ENCODE measurements at regions not wholly inside any gene's neighbourhood (a gene's known extent, or its start where the extent isn't known, plus 50 kb on each side); places are given as distances from the start of the nearest gene placed in this dataset.
A peak's percentile ranks its signal among the peaks of the same experiment; 100 is the strongest.

DNA sequence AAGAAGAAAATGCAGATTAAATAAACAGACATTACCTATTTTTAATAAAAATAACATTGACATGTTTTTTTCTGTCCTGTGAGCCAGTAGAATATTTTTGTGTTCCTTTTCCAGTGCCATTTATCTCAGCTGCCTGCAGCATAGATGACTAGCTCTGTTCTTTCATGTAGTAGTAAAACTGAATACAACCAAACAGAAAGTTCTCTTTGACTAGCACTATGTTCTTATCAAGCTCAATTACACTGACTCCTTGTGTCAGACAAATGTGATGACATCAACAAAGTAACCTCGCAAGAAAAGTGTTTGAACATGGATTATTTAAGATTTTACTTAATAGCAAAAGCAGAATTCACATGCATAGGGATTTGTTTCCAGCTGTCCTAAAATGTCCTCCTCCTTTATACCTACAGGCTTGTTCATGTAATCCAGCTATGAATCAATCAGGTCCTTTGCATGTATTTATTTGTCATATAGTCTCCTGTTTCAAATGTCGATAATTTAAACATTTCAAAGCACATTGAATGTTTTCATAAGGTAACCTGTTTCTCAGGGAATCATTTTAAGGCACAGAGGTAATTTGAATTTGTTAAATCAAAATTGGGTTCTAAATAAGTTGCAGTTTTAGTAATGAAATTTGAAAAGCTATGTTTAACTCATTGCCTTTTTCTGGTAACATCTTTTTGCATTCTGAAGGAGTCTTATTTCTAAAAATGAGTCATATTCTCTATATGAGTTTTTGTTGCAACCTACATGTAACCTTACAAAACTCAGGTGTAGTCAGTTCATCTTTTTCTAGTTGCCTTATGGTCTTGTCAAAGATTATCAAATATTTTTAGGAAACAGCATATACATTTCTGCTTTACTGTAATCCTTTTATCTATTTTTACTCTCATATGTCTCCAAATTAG lies 215.3 kb upstream of the GULP1 start:
- no peak for DNase-seq

DNA sequence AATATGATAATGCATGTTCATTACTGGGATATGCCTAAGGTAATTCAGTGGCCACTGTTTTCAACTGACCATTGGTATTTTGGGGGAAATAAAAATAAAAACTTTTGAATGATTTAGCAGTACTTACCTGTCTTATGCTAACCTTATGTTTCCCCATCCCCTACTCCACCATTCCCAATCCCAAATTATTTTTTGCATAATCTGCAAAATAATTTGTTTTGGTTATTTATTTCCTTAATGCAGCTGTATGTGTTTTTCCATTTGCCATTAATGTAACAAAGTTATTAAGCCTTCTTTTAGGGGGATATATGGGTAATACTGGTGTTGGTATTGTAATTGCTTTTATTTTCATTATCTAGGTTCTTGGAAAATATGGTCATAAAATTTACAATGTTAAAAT lies 213.9 kb upstream of the GULP1 start:
- DNase-seq = no peak

- no peak for DNase-seq
Measured at GRCh38 chr2:188078534-188078933, 213.1 kb upstream of the GULP1 start.

DNA sequence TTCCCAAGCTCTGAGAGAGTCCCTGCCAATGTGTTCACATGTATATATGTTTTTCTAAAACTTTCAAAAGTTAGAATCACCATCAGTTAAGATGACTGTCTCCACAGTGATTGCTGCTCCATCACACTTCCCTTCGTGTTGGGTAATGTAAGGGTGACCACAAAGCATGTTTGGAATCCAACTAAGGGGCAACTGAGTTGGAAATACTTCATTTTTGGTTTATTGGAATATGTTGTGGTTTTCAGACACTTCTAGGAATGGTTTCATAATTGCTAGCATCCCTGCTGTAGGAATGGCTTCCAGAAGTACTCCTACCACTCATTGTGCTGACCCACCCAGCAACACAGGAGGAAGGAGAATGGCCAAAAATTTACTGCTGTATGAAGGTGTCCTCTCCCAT lies 212.5 kb upstream of the GULP1 start:
- no peak for DNase-seq

DNA sequence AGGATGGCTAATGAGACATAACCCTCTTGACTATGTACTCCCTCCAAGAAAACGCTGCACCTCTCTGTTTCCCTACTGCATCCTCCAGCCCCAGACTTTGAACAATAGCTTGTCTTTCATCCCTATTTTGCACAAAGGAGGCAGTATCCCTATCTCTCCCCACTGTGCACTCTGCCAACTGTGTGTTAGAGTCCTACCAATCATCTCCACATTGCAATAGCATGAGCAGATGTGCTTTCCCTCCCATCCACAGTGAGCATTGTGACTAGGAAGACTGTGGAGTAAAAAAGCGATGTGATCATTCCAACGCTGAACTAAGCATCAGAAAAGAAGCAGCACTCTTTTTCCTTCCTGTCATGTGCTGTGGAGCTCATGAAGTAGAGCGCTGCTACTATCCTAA lies 206.3 kb upstream of the GULP1 start:
- DNase-seq = peak in 10 of 14 donors; percentile 2 to 50 (median 29)

DNA sequence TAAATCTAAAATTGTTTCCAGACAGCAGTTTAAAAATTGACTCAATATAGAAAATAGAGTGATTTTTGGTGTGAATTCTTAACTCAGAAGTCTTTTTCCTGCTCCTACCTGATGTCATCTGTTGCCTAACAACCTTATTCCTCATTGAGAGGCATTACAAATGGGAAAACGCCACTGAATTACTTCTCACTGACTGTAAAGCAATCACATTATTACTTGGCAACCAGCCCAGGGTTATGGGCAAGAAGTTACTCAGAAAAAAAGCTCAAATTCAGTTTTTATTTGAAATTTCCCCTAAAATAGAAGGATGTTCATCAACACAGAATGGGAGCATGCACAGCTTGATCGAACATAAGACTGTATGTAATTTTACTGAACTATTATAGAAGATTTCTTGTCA lies 201.8 kb upstream of the GULP1 start:
- no peak for DNase-seq

- DNase-seq = no peak
Measured at GRCh38 chr2:188091220-188091619, 200.5 kb upstream of the GULP1 start.

GRCh38 chr2:188092734-188093133 lies 198.9 kb upstream of the GULP1 start:
- DNase-seq = no peak

DNA sequence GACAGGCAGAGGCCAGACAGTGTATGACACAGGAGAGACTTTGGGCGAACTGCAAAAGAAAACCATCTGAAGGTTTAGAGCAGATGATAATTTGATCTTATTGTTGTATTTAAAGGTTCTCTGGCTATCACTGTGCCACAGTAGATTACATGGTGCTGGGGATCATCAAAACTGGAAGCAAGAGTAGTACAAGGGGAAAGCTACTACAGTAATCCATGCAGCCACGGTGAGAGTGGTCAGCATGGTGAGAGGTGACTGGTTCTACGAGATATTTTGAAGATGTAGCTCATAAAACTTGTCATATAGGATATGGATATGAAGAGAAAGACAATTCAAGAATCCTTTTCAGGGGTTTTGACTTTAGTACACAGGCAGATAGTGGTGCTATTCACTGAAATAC lies 194.8 kb upstream of the GULP1 start:
- no peak for DNase-seq

GRCh38 chr2:188102881-188103280 lies 188.8 kb upstream of the GULP1 start:
- no peak for DNase-seq

DNA sequence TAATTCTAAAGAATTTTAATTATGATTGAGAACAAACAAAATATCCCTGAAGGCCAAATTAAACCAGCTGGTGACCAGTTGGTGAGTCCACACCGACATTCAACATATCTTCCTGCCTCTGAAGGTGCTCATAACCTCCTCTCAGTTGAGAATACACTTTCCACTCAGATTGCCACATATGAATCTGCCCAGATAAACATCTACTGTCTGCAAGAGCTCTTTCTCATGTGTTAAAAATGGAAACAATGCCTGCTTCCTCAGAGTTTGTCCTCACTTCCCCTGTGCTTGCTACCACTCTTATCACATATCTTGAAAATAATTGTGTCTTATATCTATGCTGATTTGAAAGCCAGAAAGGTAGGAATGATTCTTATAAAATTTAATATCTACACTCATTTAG lies 177.7 kb upstream of the GULP1 start:
- no peak for DNase-seq

GRCh38 chr2:188117706-188118105 lies 174.0 kb upstream of the GULP1 start:
- no peak for DNase-seq

GRCh38 chr2:188118431-188118830 lies 173.2 kb upstream of the GULP1 start:
- DNase-seq = no peak

- DNase-seq = no peak
Measured at GRCh38 chr2:188119112-188119838, 172.4 kb upstream of the GULP1 start.

- no peak for DNase-seq
Measured at GRCh38 chr2:188122985-188123384, 168.7 kb upstream of the GULP1 start.

- no peak for DNase-seq
Measured at GRCh38 chr2:188129677-188130076, 162.0 kb upstream of the GULP1 start.

DNA sequence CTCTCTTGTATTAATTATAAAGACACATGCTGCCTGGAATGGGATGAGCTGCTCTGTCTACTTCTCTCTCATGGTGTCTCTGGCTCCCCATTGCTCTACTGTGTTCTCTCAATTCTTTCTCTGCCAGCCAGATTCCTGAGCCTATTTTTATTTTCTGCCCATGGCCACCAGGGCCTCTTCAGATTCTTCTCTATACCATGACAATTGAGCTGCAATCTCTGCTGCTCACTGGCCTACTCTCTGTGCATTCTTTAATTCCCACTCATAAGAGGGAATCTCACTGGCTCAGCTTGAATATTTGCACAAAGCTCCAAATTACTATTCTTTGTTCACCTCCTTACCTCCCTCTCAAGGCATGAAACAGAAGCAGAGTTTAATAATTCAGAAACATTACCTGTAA lies 161.4 kb upstream of the GULP1 start:
- DNase-seq = no peak

GRCh38 chr2:188131281-188131680 lies 160.4 kb upstream of the GULP1 start:
- no peak for DNase-seq

- DNase-seq = peak in 3 of 14 donors; percentile 0 to 26 (median 3)
Measured at GRCh38 chr2:188132385-188132784, 159.3 kb upstream of the GULP1 start.

- DNase-seq = no peak
Measured at GRCh38 chr2:188134241-188134640, 157.4 kb upstream of the GULP1 start.

GRCh38 chr2:188138313-188138712 lies 153.4 kb upstream of the GULP1 start:
- DNase-seq = no peak

- no peak for DNase-seq
Measured at GRCh38 chr2:188142088-188142487, 149.6 kb upstream of the GULP1 start.

- DNase-seq = no peak
Measured at GRCh38 chr2:188142636-188143295, 148.9 kb upstream of the GULP1 start.
